Panc1 (cell line): ENCODE measurements at regions not wholly inside any gene's neighbourhood (a gene's known extent, or its start where the extent isn't known, plus 50 kb on each side); places are given as distances from the start of the nearest gene placed in this dataset.

Experiments
- ATAC-seq: fragments of 200-7000 bp; cut with Tn5 transposase; 2 replicates; pipeline ENCODE4 v1.9.1; 2020; ENCODE audit warnings: mild to moderate bottlenecking, moderate library complexity
- BruUV-seq: library from RNA; stranded (reverse); fragments of 400-500 nt; replicated peaks from 2 replicates; lab custom pipeline; 2021; lab: Mats Ljungman, UMichigan
- CTCF ChIA-PET: fragments of 300-600 bp; sonication (Branson Sonifier 250); formaldehyde crosslinking; loops from one replicate; lab custom pipeline; 2022; ENCODE audit warnings: antibody characterized with exemption; lab: Charles Lee
- POLR2A ChIA-PET: fragments of 300-600 bp; sonication (Branson Sonifier 250); formaldehyde crosslinking; loops from one replicate; lab custom pipeline; 2022; ENCODE audit warnings: antibody characterized with exemption; lab: Charles Lee
- DNase-seq: peaks from one replicate; pipeline ENCODE4 v3.0.0-alpha.2; 2010; ENCODE audit warnings: low read depth, low spot score
- H3K27ac ChIP-seq: 2 replicates; pipeline ENCODE4 v1.5.1; 2011; ENCODE audit warnings: mild to moderate bottlenecking, low read length, inconsistent platforms
- H3K27me3 ChIP-seq: fragments of 200-500 bp; sonication (Bioruptor generic); 2 replicates; pipeline ENCODE4 v1.6.0; 2014; ENCODE audit warnings: low read length, inconsistent platforms; ENCODE audit not compliant: control insufficient read depth, insufficient read depth
- H3K36me3 ChIP-seq: fragments of 200-500 bp; sonication (Bioruptor generic); 2 replicates; pipeline ENCODE4 v1.5.1; 2014; ENCODE audit warnings: inconsistent platforms, mild to moderate bottlenecking, low read length, moderate library complexity; ENCODE audit not compliant: control insufficient read depth, insufficient read depth
- H3K4me1 ChIP-seq: 2 replicates; pipeline ENCODE4 v1.5.1; 2011; ENCODE audit warnings: inconsistent platforms, mild to moderate bottlenecking, low read length, moderate library complexity; ENCODE audit not compliant: control insufficient read depth, insufficient read depth
- H3K4me3 ChIP-seq, 2 experiments: 2 replicates each; pipeline ENCODE4 v1.5.1; 2011 to 2012; ENCODE audit warnings: low read depth in 2 of 2, low read length in 2 of 2, mild to moderate bottlenecking in 2 of 2, inconsistent platforms in 1 of 2, moderate library complexity in 1 of 2
- H3K9me3 ChIP-seq: fragments of 200-500 bp; sonication (Bioruptor generic); 2 replicates; pipeline ENCODE4 v1.5.1; 2014; ENCODE audit warnings: low read depth, mild to moderate bottlenecking, inconsistent platforms, low read length, moderate library complexity; ENCODE audit not compliant: control insufficient read depth, insufficient read depth
- CTCF ChIP-seq: fragments of 450-650 bp; IDR thresholded peaks from 2 replicates; pipeline ENCODE4 v1.5.1; 2017; ENCODE audit warnings: mild to moderate bottlenecking
- POLR2AphosphoS5 ChIP-seq: IDR thresholded peaks from 2 replicates; pipeline ENCODE4 v1.6.1; 2012; ENCODE audit warnings: mild to moderate bottlenecking, low read depth, low read length, moderate library complexity
- REST ChIP-seq, 2 experiments: IDR thresholded peaks; 2 replicates each; pipeline ENCODE4 v1.6.1; 2011 to 2012; ENCODE audit warnings: low read depth in 2 of 2, control low read depth in 1 of 2, low read length in 1 of 2, mild to moderate bottlenecking in 1 of 2, moderate library complexity in 1 of 2; ENCODE audit not compliant: insufficient read depth in 1 of 2
- SIN3A ChIP-seq: IDR thresholded peaks from 2 replicates; pipeline ENCODE4 v1.6.1; 2012; ENCODE audit warnings: low read depth, mild to moderate bottlenecking, low read length, moderate library complexity, borderline replicate concordance; ENCODE audit not compliant: insufficient read depth
- TCF7L2 ChIP-seq: IDR thresholded peaks from 2 replicates; pipeline ENCODE4 v1.6.1; 2011; ENCODE audit warnings: mild to moderate bottlenecking, low read depth, low read length, inconsistent platforms
- in situ Hi-C: cut with HindIII; loops from 2 replicates; pipeline ENCODE4 v1.10.0; 2016; ENCODE audit warnings: low sequenced_read_pairs, low pct_unique_long_range_greater_than_20kb
- intact Hi-C: fragments of 100-400 bp; cut with micrococcal nuclease; formaldehyde crosslinking; loops from one replicate; pipeline ENCODE4 v1.10.0; 2022; ENCODE audit not compliant: unreplicated experiment

GRCh38 chr12:123083661-123084571, 67.0 kb downstream of the PITPNM2 start:
- H3K4me1 ChIP-seq, result peaks cover 27% of the 10 kb centered on the region
- no peak overlapping the region for H3K27ac ChIP-seq
- no TSS peak for BruUV-seq
- in situ Hi-C loops (no loop called here), intact Hi-C loops (no loop called here)
- ChIA-PET POLR2A (no interaction called here), CTCF (no interaction called here)
- H3K27me3 ChIP-seq, result no peaks in the 10 kb centered on the region
- no peaks in the 10 kb centered on the region for H3K9me3 ChIP-seq
- DNase-seq (no peak), ATAC-seq (no peak)
- H3K36me3 ChIP-seq, result no peaks in the 10 kb centered on the region
- H3K4me3 ChIP-seq, result no peak overlapping the region
- TF ChIP-seq POLR2AphosphoS5 (no peak), TCF7L2 (no peak), CTCF (no peak), REST (IDR thresholded peaks at IDR 0.05; ENCODE audit: insufficient read depth in 1 of 2, low read depth in 2 of 2, low read length in 1 of 2) (no peak), SIN3A (no peak)

- Histone ChIP-seq H3K4me1 (peaks cover 26% of the 10 kb centered on the region), H3K36me3 (no peaks in the 10 kb centered on the region), H3K27me3 (no peaks in the 10 kb centered on the region), H3K4me3 (no peak overlapping the region), H3K9me3 (no peaks in the 10 kb centered on the region), H3K27ac (no peak overlapping the region)
- in situ Hi-C loops, result no loop called here
- ChIA-PET POLR2A (no interaction called here), CTCF (interaction anchor here (0.5 kb wide), 1 partner anchor 430 kb away, joined by 3 read pairs; no protein-coding TSS in a partner anchor)
- no peak for ATAC-seq
- DNase-seq, result no peak
- BruUV-seq, result no TSS peak
- intact Hi-C loops, result no loop called here
- TF ChIP-seq SIN3A, result no peak
- no peak for TF ChIP-seq REST (IDR thresholded peaks at IDR 0.05; ENCODE audit: insufficient read depth in 1 of 2, low read depth in 2 of 2, low read length in 1 of 2)
- no peak for TF ChIP-seq CTCF
- TF ChIP-seq TCF7L2, result no peak
- TF ChIP-seq POLR2AphosphoS5, result no peak
Measured at GRCh38 chr12:123080634-123081033, 70.3 kb downstream of the PITPNM2 start.
